T-helper 9 cell (primary cell): ENCODE measurements at regions not wholly inside any gene's neighbourhood (a gene's known extent, or its start where the extent isn't known, plus 50 kb on each side); places are given as distances from the start of the nearest gene placed in this dataset.

ENCODE experiments used
- DNase-seq: peaks from one replicate; pipeline ENCODE4 v3.0.0-alpha.2; 2020

- no peak for DNase-seq
Measured at GRCh38 chr6:25013246-25013645, 77.5 kb upstream of the RIPOR2 start.

- no peak for DNase-seq
Measured at GRCh38 chr6:25014369-25014768, 78.6 kb upstream of the RIPOR2 start.

- DNase-seq, result peak; percentile 19
Measured at GRCh38 chr6:25014791-25015560, 79.2 kb upstream of the RIPOR2 start.

GRCh38 chr6:25016014-25016720 is 80.4 kb upstream of the RIPOR2 start:
- no peak for DNase-seq

GRCh38 chr6:25017486-25017885 is 81.7 kb upstream of the RIPOR2 start:
- DNase-seq, result no peak

GRCh38 chr6:25017932-25018567 is 82.3 kb upstream of the RIPOR2 start:
- DNase-seq, result peak; percentile 66

GRCh38 chr6:25018568-25018954 is 82.8 kb upstream of the RIPOR2 start:
- no peak for DNase-seq

- DNase-seq, result no peak
Measured at GRCh38 chr6:25022140-25022553, 86.4 kb upstream of the RIPOR2 start.

GRCh38 chr6:25023781-25024180 is 88.0 kb upstream of the RIPOR2 start:
- no peak for DNase-seq

GRCh38 chr6:25024821-25025220 is 89.1 kb upstream of the RIPOR2 start:
- no peak for DNase-seq

GRCh38 chr6:25025248-25025918 is 89.6 kb upstream of the RIPOR2 start:
- no peak for DNase-seq

GRCh38 chr6:25025919-25026301 is 90.2 kb upstream of the RIPOR2 start:
- no peak for DNase-seq

GRCh38 chr6:25026723-25027122 is 91.0 kb upstream of the RIPOR2 start:
- DNase-seq, result no peak

GRCh38 chr6:25027221-25027916 is 91.6 kb upstream of the RIPOR2 start:
- DNase-seq, result peak; percentile 71

GRCh38 chr6:25028328-25028727 is 92.6 kb upstream of the RIPOR2 start:
- no peak for DNase-seq

- no peak for DNase-seq
Measured at GRCh38 chr6:25032934-25033333, 97.2 kb upstream of the RIPOR2 start.

GRCh38 chr6:25034431-25034921 is 98.7 kb upstream of the RIPOR2 start:
- DNase-seq, result no peak

GRCh38 chr6:25035174-25035511 is 99.4 kb upstream of the RIPOR2 start:
- DNase-seq, result no peak

GRCh38 chr6:25035512-25036435 is 100.0 kb upstream of the RIPOR2 start:
- no peak for DNase-seq

GRCh38 chr6:25036461-25036860 is 100.7 kb upstream of the RIPOR2 start:
- DNase-seq, result no peak

- DNase-seq, result no peak
Measured at GRCh38 chr6:25038300-25038699, 102.5 kb upstream of the RIPOR2 start.

- DNase-seq, result no peak
Measured at GRCh38 chr6:25038999-25039398, 103.2 kb upstream of the RIPOR2 start.
